H1 (cell line): ENCODE measurements at regions not wholly inside any gene's neighbourhood (a gene's known extent, or its start where the extent isn't known, plus 50 kb on each side); places are given as distances from the start of the nearest gene placed in this dataset.

Experiments used
- CTCF ChIA-PET: fragments of 300-600 bp; sonication (Branson Sonifier 250); formaldehyde crosslinking; loops from one replicate; lab custom pipeline; 2021; ENCODE audit not compliant: partially characterized antibody; lab: Charles Lee
- POLR2A ChIA-PET: fragments of 300-600 bp; sonication (Branson Sonifier 250); formaldehyde crosslinking; loops from one replicate; lab custom pipeline; 2021; ENCODE audit warnings: inconsistent platforms; ENCODE audit not compliant: partially characterized antibody; lab: Charles Lee
- DNase-seq, 2 experiments: peaks; one replicate each; pipeline versions ENCODE4 v3.0.0 to v3.0.0-alpha.2; 2010 to 2022; ENCODE audit warnings: low spot score in 2 of 2, low read depth in 1 of 2, mixed read lengths in 1 of 2
- FAIRE-seq: peaks from 2 replicates; lab custom pipeline; 2011; peaks lifted over from hg19 to GRCh38; lab: Jason Lieb, UNC
- H2AFZ ChIP-seq: 2 replicates; pipeline ENCODE4 v1.8.1; 2012; ENCODE audit warnings: low read length, inconsistent platforms
- H2AK5ac ChIP-seq: 2 replicates; pipeline ENCODE4 v1.6.1; 2013; ENCODE audit warnings: low read depth, low read length
- H2BK120ac ChIP-seq: replicated peaks from 2 replicates; pipeline ENCODE3; 2013; ENCODE audit warnings: low read depth, low read length, inconsistent platforms
- H2BK12ac ChIP-seq: 2 replicates; pipeline ENCODE4 v1.6.1; 2013; ENCODE audit warnings: low read depth, low read length
- H2BK15ac ChIP-seq: 2 replicates; pipeline ENCODE4 v1.6.1; 2013; ENCODE audit warnings: low read length
- H2BK20ac ChIP-seq: 2 replicates; pipeline ENCODE4 v1.6.1; 2013; ENCODE audit warnings: low read length
- H2BK5ac ChIP-seq: 2 replicates; pipeline ENCODE4 v1.6.1; 2013; ENCODE audit warnings: low read depth, low read length
- H3K14ac ChIP-seq: 2 replicates; pipeline ENCODE4 v1.6.1; 2013; ENCODE audit warnings: inconsistent platforms; ENCODE audit not compliant: insufficient read length
- H3K18ac ChIP-seq: 2 replicates; pipeline ENCODE4 v1.6.1; 2013; ENCODE audit warnings: low read length; ENCODE audit errors: extremely low read depth
- H3K23ac ChIP-seq: 2 replicates; pipeline ENCODE4 v1.6.1; 2013; ENCODE audit warnings: inconsistent platforms; ENCODE audit not compliant: insufficient read length
- H3K23me2 ChIP-seq: 2 replicates; pipeline ENCODE4 v1.6.1; 2013; ENCODE audit warnings: low read depth, low read length
- H3K27ac ChIP-seq: 2 replicates; pipeline ENCODE4 v1.6.1; 2011; ENCODE audit warnings: low read depth, low read length, inconsistent platforms
- H3K27me3 ChIP-seq, 4 experiments: replicated peaks in 1 of 4; 1 replicate in 1 of 4; 2 replicates in 3 of 4; pipeline versions ENCODE4 v1.6.1 to v1.8.1; 2011 to 2013; ENCODE audit warnings: low read length in 3 of 4, mild to moderate bottlenecking in 3 of 4, inconsistent platforms in 2 of 4, mixed read lengths in 2 of 4, moderate library complexity in 1 of 4; ENCODE audit not compliant: control insufficient read depth in 3 of 4, insufficient read depth in 3 of 4; ENCODE audit errors: extremely low read depth in 1 of 4
- H3K36me3 ChIP-seq, 4 experiments: 2 replicates each; pipeline versions ENCODE4 v1.6.1 to v1.8.1; 2011 to 2013; ENCODE audit warnings: mild to moderate bottlenecking in 4 of 4, low read length in 3 of 4, moderate library complexity in 2 of 4, control low read depth in 1 of 4, inconsistent platforms in 1 of 4; ENCODE audit not compliant: insufficient read depth in 4 of 4, control insufficient read depth in 2 of 4
- H3K4ac ChIP-seq: replicated peaks from 2 replicates; pipeline ENCODE3; 2013; ENCODE audit warnings: low read length, low read depth, mixed read lengths, inconsistent platforms; ENCODE audit not compliant: insufficient read length
- H3K4me1 ChIP-seq, 4 experiments: replicated peaks in 1 of 4; 1 replicate in 1 of 4; 2 replicates in 3 of 4; pipeline versions ENCODE4 v1.6.1 to v1.8.1; 2011 to 2013; ENCODE audit warnings: low read length in 3 of 4, inconsistent platforms in 2 of 4, mixed read lengths in 1 of 4; ENCODE audit not compliant: insufficient read depth in 4 of 4, control insufficient read depth in 3 of 4
- H3K4me2 ChIP-seq, 2 experiments: 2 replicates each; pipeline versions ENCODE4 v1.6.1 to v1.8.1; 2011 to 2013; ENCODE audit warnings: low read depth in 2 of 2, low read length in 2 of 2, control low read depth in 1 of 2, inconsistent platforms in 1 of 2, mild to moderate bottlenecking in 1 of 2; ENCODE audit not compliant: insufficient read depth in 1 of 2
- H3K4me3 ChIP-seq, 4 experiments: fragments of 200-600, 300-600 bp in 1 of 4; sonication (generic), shearing (Covaris generic), sonication (Bioruptor Twin) in 1 of 4; 2 replicates each; pipeline versions ENCODE4 v1.5.1 to v1.8.1; 2011 to 2016; ENCODE audit warnings: low read length in 4 of 4, low read depth in 3 of 4, control low read depth in 2 of 4, inconsistent platforms in 2 of 4, mild to moderate bottlenecking in 2 of 4, mixed read lengths in 1 of 4, moderate library complexity in 1 of 4; ENCODE audit not compliant: insufficient read depth in 2 of 4; ENCODE audit errors: extremely low read depth in 1 of 4
- H3K56ac ChIP-seq: replicated peaks from 2 replicates; pipeline ENCODE3; 2013; ENCODE audit warnings: low read depth, mild to moderate bottlenecking, mixed read lengths, low read length, inconsistent platforms; ENCODE audit not compliant: insufficient read length
- H3K79me1 ChIP-seq: 2 replicates; pipeline ENCODE4 v1.6.1; 2013; ENCODE audit warnings: low read depth, low read length, control low read depth
- H3K79me2 ChIP-seq, 2 experiments: 2 replicates each; pipeline versions ENCODE4 v1.6.1 to v1.8.1; 2012 to 2013; ENCODE audit warnings: low read length in 2 of 2, mild to moderate bottlenecking in 2 of 2, inconsistent platforms in 1 of 2; ENCODE audit not compliant: insufficient read depth in 2 of 2, control insufficient read depth in 1 of 2
- H3K9ac ChIP-seq, 4 experiments: replicated peaks in 1 of 4; 1 replicate in 1 of 4; 2 replicates in 3 of 4; pipeline versions ENCODE4 v1.6.1 to v1.8.1; 2011 to 2013; ENCODE audit warnings: low read depth in 3 of 4, low read length in 3 of 4, control low read depth in 2 of 4, mild to moderate bottlenecking in 2 of 4, moderate library complexity in 2 of 4, inconsistent platforms in 1 of 4; ENCODE audit errors: extremely low read depth in 1 of 4
- H3K9me3 ChIP-seq, 2 experiments: 2 replicates each; pipeline versions ENCODE4 v1.6.1 to v1.8.1; 2012 to 2013; ENCODE audit warnings: mild to moderate bottlenecking in 2 of 2, moderate library complexity in 2 of 2, control low read depth in 1 of 2, inconsistent platforms in 1 of 2, low read depth in 1 of 2, low read length in 1 of 2, mixed read lengths in 1 of 2; ENCODE audit not compliant: insufficient read depth in 2 of 2
- H4K20me1 ChIP-seq, 2 experiments: replicated peaks in 1 of 2; 2 replicates each; pipeline versions ENCODE3 to v1.8.1; 2011 to 2013; ENCODE audit warnings: inconsistent platforms in 2 of 2, low read length in 2 of 2, mild to moderate bottlenecking in 1 of 2; ENCODE audit not compliant: insufficient read depth in 2 of 2, control insufficient read depth in 1 of 2
- H4K5ac ChIP-seq: 2 replicates; pipeline ENCODE4 v1.6.1; 2013; ENCODE audit warnings: low read length, low read depth, mixed read lengths, inconsistent platforms; ENCODE audit not compliant: insufficient read length
- H4K8ac ChIP-seq: 2 replicates; pipeline ENCODE4 v1.8.0; 2013; ENCODE audit warnings: mild to moderate bottlenecking, moderate library complexity, low read length, inconsistent platforms; ENCODE audit not compliant: insufficient read depth; ENCODE audit errors: extremely low read depth
- H4K91ac ChIP-seq: replicated peaks from 2 replicates; pipeline ENCODE3; 2013; ENCODE audit warnings: low read length, mixed read lengths, inconsistent platforms; ENCODE audit not compliant: insufficient read length
- WGBS, 2 experiments: shearing (Covaris generic) in 1 of 2; methylation state at CpG; one replicate each; pipeline versions ENCODE4 v1.1.6 to v1.1.7; 2013 to 2015; ENCODE audit warnings: low lambda C conversion rate in 2 of 2, mixed read lengths in 2 of 2, inconsistent platforms in 1 of 2, low coverage in 1 of 2, missing lambda C conversion rate in 1 of 2; ENCODE audit not compliant: insufficient replicate concordance in 2 of 2, insufficient coverage in 1 of 2, insufficient read length in 1 of 2; ENCODE audit errors: extremely low coverage in 1 of 2, missing lambda C conversion rate in 1 of 2; 5-methylcytosine and 5-hydroxymethylcytosine counted together
- TF ChIP-seq, protein P1 (sequence below): IDR thresholded peaks from 2 replicates; pipeline ENCODE4 v1.6.1; 2011; ENCODE audit warnings: low read length, improper control_type of control experiment
- TF ChIP-seq, protein P2 (sequence below): IDR thresholded peaks from 2 replicates; pipeline ENCODE4 v1.6.1; 2012; ENCODE audit warnings: low read length, inconsistent platforms

DNA sequence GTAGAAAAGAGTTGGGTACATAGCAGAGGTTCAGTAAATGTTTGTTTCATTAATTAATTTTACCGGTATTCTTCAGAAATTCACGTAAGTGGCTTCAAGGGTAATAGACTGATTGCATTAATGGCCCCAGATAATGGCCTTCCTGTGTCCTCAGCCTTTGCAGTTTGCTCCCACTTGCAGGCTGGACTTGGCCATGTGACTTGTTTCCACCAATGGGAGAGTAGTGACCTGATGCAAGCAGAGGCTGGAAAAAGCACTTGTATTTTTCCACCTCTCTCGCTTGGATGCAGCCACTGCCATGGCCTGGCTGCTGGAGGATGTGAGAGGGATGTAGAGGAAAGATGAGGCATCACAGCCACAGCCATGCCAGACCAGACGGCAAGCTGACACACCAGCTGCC, 480.9 kb downstream of the CDK5RAP2 start:
- no peak for DNase-seq
- TF ChIP-seq, protein P1, sequence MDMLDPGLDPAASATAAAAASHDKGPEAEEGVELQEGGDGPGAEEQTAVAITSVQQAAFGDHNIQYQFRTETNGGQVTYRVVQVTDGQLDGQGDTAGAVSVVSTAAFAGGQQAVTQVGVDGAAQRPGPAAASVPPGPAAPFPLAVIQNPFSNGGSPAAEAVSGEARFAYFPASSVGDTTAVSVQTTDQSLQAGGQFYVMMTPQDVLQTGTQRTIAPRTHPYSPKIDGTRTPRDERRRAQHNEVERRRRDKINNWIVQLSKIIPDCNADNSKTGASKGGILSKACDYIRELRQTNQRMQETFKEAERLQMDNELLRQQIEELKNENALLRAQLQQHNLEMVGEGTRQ = peak; percentile 69
- TF ChIP-seq, protein P2, sequence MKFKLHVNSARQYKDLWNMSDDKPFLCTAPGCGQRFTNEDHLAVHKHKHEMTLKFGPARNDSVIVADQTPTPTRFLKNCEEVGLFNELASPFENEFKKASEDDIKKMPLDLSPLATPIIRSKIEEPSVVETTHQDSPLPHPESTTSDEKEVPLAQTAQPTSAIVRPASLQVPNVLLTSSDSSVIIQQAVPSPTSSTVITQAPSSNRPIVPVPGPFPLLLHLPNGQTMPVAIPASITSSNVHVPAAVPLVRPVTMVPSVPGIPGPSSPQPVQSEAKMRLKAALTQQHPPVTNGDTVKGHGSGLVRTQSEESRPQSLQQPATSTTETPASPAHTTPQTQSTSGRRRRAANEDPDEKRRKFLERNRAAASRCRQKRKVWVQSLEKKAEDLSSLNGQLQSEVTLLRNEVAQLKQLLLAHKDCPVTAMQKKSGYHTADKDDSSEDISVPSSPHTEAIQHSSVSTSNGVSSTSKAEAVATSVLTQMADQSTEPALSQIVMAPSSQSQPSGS = no peak
- H3K27ac ChIP-seq = no peak overlapping the region
- H2BK120ac ChIP-seq = no peak overlapping the region
- H4K8ac ChIP-seq = no peak overlapping the region
- H2BK15ac ChIP-seq = no peak overlapping the region; the same call in 1 of the 2 replicates
- H3K79me2 ChIP-seq = no peaks in the 10 kb centered on the region
- no peak overlapping the region for H3K4ac ChIP-seq
- H3K4me3 ChIP-seq = no peak overlapping the region
- peak overlapping the region; percentile 32 for H3K14ac ChIP-seq
- no peak overlapping the region for H3K4me2 ChIP-seq
- H3K4me1 ChIP-seq = peaks cover 0 to 13% (median 7%) of the 10 kb centered on the region in 4 experiments; a peak in 4 of 7 replicates
- no peaks in the 10 kb centered on the region for H3K23me2 ChIP-seq
- peak overlapping the region; percentile 53; the same call in 1 of the 2 replicates for H2AFZ ChIP-seq
- no peak overlapping the region for H4K5ac ChIP-seq
- H3K9ac ChIP-seq = no peak overlapping the region
- peak overlapping the region; percentile 86 for H4K91ac ChIP-seq
- no peak overlapping the region for H2AK5ac ChIP-seq
- ChIA-PET POLR2A (no interaction called here), CTCF (interaction anchor here (0.8 to 3.2 kb wide), 5 partner anchors 10 to 253 kb away, joined by 3 to 12 read pairs (median 3); no protein-coding TSS in a partner anchor)
- no peaks in the 10 kb centered on the region for H3K36me3 ChIP-seq
- peak overlapping the region; percentile 4; the same call in 1 of the 2 replicates for H2BK5ac ChIP-seq
- H3K18ac ChIP-seq = peak overlapping the region; percentile 78; the same call in 1 of the 2 replicates
- no peak for FAIRE-seq
- H4K20me1 ChIP-seq = no peaks in the 10 kb centered on the region
- no peaks in the 10 kb centered on the region for H3K27me3 ChIP-seq
- no peak overlapping the region for H2BK20ac ChIP-seq
- WGBS, 2 experiments = 94% methylated on average over 4 of the region's 4 CpGs; no CpG with 5 or more reads in 1 of the 2 experiments
- no peak overlapping the region for H3K56ac ChIP-seq
- no peaks in the 10 kb centered on the region for H3K79me1 ChIP-seq
- no peaks in the 10 kb centered on the region for H3K9me3 ChIP-seq
- no peak overlapping the region for H2BK12ac ChIP-seq
- no peak overlapping the region for H3K23ac ChIP-seq
